HG02678 (cell line): ENCODE measurements at regions not wholly inside any gene's neighbourhood (a gene's known extent, or its start where the extent isn't known, plus 50 kb on each side); places are given as distances from the start of the nearest gene placed in this dataset.
"Not testable (repeated sequence)": the region's sequence is repeated elsewhere in the genome, so short reads cannot be mapped to it uniquely, and the experiment has no call there.

Experiments
- ATAC-seq: cut with Tn5 transposase; IDR thresholded peaks from one replicate; pipeline ENCODE4 v1.9.1; 2021; ENCODE audit warnings: mild to moderate bottlenecking, moderate library complexity; ENCODE audit not compliant: unreplicated experiment

DNA sequence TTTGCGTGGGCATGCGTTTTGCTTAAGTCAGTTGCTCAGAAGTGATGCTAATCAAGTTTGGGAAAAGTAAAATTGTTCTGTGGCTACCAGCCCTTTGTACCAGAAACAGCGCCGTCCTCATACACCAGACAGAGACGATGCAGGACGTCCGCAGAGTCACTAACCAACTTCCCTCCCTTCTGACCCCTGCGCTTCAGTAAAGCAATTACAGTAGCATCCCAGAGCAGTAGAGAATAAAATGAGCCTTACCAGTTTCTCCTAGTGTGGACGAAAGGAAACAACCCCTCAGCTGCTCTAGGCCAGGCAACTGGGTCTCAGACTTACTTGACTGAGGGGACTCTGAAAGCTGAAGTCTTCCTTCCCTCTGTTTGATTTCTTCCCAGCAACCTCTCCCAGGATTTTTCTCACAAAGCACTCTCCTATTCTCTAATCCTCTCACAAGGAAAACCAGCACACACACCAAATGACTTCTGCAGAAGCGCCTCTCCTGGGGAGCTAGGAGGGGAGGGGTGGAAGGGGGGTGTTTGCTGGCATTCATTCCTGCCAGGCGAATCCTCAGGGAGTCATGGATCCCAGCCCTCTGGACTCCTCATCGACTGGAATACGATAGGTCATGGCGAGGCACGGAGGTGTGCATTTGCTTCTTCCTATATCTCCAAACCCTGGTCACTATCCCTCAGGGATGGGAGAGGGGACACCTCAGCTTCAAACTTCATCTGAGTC, 56.0 kb upstream of the MID1 start:
- no peak for ATAC-seq

DNA sequence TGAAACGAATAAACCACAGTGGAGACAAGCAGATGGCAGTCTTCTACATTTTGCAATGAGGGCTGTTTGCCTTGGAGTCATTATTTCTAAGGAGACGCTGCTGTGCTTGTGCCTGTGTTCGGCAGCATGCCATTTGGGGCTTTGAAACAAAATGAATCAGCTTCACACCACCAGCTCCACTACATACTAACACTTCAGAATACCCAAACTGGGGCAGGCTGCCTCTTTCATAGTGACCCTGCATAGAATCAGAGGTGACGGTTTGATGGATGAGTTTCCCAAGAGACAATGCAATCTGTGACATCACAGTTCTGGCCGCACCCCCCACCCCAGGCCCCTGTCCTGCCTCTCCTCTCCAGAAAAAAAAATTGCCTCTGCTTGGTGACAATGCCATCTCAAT, 57.1 kb upstream of the MID1 start:
- no peak for ATAC-seq

DNA sequence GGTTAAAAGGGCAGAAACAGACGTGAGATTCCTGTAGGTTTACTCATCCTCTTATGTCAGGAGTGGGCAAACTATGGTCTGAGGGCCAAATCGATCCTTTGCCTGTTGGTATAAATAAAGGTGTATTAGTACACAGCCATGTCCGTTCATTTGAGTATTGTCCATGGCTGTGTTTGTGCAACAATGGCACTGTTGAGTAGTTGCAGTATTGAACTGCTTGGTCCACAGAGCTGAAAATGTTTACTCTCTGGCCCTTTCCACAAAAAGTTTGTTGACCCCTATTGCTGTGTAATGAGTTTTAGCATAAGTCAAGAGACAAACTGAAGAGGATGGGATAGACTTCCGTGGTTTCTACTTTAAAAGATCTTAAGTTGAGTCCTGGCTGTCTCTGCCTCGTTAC, 59.0 kb upstream of the MID1 start:
- no peak for ATAC-seq

DNA sequence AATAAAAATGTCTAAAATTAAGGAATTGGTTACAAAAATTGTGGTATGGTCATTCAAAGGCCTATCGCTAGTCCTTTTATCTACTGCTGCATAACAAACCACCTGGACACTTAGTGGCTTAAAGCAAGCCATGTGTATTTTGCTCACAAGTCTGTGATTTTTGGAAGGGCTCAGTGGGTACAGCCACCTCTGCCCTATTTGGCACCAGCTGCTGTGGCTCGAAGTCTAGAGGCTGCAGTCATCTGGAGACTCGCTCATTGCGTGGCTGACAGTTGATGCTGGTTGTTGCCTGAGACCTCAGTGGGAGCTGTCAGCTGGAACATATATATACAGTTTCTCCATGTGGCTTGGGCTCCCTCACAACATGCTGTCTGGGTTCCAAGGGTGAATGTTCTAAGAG, 60.8 kb upstream of the MID1 start:
- ATAC-seq = no peak

DNA sequence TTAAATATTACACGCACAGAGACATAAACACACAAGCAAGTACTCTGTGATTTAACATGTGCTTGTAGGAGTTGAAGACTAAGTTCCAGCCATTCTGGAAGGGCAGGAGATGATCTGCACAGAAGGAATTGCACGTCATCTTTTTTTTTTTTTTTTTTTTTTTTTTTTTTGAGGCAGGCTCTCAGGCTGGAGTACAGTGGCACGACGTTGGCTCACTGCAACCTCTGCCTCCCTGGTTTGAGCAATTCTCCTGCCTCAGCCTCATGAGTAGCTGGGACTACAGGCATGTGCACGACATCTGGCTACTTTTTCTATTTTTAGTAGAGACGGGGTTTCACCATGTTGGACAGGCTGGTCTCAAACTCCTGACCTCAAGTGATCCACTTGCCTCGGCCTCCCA, 63.2 kb upstream of the MID1 start:
- not testable (repeated sequence) for ATAC-seq

DNA sequence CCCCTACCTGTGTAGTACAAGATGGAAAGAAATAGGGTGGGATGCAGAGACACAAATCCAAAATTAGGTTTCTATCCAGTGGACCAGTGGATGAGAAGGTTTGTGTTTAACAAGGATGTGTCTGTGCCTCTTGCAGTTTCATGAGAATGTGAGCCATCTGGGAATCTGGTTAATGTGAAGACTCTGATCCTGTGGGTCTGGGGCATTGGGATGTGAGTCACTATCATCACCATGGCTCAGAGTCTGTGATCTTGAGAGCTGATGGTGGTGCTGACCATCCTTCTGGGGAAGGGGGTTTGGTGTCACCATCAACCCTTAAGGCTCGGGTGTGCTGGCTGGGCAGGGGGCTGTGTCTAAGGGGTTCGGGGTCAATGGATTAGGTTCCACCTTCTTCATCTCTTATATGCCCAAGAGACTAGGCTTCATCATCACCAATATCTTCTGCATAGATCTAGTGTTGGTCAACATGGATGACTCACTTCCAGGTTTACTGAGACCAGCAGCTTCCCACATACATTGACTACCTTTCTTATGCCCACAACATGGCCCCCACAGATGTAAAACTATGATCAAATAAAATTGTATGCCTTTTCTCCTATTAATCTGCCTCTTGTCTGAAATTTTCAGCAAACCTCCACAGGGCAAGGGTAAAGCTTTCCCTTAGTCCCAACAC, 65.7 kb upstream of the MID1 start:
- ATAC-seq = no peak

DNA sequence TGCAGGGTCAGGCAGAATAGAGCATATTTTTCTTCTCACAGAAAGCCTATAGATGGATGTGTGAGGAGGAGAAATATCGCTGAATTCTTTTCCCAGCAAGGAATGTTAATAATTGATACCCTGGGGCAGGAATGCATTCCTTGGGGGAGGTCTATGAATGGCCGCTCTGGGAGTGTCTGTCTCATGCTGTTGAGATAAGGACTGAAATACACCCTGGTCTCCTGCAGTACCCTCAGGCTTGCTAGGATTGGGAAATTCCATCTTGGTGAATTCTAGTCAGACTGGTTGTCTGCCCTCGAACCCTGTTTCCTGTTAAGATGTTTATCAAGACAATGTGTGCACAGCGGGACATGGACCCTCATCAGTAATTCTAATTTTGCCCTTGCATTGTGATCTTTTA, 71.4 kb upstream of the MID1 start:
- ATAC-seq = not testable (repeated sequence)

DNA sequence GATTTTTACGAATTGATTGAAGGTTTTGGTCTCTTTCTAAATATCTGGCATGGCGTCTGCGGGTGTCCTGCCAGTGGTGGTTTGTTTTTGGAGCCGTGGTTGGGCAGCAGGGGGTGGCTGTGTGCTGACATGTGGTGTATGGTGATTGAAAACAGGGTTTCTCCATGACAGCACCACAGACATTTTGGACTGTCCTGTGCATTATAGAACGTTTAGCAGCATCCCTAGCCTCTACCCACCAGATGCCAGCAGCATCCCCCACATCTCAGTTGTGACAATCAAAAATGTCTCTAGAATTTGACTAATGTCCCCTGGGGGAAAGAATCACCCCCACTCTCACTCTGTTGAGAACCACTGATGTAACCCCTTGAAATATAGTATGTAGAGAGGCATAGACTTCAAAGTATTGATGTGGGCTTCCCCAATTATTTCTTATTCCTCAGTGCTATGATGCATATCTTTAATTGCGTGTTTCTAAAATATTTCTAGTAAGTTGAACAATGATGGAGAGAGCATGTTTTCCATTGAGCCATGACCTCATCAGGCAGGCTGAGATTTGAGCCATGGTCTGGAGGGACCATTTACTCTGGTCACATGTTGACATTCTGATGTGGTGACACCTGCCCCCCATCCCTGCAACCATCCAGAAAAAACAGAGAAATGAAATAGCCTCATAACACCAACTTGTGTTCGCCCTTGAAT, 77.4 kb upstream of the MID1 start:
- no peak for ATAC-seq

DNA sequence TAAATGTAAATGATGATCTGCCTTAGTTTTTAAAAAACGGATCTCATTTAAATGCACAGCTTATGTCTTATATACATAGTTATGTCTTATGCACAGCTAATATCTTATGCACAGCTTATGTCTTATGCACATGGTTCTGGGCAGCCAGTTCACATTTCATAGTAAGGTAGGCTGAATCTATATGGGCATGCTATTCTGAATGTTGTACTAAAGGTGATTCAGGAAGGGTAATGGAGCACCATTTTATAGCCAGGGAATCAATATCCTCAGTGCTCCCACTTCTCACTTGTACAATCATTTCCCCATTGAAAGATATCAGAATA, 77.9 kb upstream of the MID1 start:
- no peak for ATAC-seq

DNA sequence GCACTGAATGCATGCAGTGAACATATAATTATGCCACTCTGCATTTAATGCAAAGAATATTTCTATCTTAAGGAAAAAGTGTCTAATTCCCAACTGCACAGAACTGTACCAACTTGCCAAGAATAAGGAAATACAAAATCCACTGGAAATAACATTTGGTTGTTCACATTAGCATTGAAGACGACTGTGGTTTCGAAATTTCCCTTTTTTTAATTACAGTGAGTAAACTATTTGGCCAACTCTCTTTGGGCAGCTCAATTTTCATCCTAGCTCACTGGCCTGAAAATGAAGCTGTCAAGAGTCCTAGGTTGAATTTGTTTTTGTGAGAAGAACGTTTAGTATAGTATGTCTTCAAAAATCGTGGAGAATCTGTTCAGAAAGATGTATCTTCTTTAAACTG, 81.6 kb upstream of the MID1 start:
- no peak for ATAC-seq

DNA sequence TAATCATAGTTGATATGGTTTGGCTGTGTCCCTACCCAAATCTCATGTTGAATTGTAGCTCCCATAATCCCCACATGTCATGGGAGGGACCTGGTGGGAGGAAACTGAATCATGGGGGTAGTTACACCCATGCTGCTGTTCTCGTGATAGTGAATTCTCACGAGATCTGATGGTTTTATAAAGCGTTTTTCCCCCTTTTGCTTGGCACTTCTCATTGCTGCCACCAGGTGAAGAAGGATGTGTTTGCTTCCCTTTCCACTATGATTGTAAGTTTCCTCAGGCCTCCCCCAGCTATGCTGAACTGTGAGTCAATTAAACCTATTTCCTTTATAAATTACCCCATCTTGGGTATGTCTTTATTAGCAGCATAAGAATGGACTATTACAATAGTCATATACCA, 86.0 kb upstream of the MID1 start:
- not testable (repeated sequence) for ATAC-seq

DNA sequence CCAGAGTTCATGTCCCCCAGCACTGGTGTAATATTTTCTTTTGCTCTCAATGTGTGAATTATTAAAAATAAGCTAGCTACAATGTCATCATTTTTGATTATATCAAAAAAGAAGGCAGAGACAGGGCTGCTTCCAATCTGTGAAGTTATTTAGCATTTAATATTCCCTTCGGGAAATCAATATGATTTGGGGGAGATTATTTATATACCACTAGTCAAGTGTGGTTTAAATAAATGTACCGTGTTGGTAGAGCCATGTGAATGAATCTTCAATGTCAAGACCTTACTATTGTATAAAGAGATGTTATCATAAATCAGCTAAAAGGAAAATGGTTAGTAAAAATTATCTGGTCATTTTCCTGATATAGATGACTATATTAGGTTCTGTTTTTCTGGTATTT, 87.4 kb upstream of the MID1 start:
- ATAC-seq = no peak

DNA sequence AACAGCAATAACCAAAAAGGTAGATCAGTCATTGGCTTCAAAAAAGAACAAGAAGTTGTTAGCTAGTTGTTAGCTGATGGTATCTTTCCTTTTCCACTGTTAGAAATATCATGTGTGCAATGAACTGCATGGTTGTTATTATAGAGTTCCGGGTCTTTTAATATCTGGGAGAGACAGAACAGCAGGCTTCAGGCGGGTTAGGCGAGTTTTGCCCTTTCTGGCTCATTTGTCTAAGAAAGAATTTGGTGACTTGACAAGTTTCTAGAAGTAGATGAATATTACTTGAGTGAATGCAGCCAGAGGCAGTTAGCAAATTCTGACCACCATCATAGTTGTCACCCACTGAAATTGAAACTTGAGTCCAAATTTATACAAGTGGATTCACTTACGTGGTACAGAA, 88.9 kb upstream of the MID1 start:
- ATAC-seq = no peak

DNA sequence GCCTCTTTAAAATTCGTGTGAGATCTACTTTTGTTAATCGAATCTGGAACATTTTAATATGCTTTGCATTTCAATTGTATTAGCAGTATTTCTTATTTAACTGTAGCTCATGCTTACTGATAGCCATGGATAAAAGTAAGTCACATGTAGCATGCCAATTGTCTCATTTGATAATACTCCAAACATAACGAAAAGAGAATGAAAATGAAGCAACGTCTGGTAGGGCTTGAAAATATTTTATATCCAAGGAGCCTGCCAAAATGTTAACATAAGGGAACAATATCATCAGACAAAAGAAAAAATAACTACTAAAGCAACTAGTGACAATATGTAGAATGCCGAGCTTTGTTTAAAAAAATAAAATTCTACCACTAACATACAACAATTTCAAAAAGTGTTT, 94.1 kb upstream of the MID1 start:
- ATAC-seq = no peak

DNA sequence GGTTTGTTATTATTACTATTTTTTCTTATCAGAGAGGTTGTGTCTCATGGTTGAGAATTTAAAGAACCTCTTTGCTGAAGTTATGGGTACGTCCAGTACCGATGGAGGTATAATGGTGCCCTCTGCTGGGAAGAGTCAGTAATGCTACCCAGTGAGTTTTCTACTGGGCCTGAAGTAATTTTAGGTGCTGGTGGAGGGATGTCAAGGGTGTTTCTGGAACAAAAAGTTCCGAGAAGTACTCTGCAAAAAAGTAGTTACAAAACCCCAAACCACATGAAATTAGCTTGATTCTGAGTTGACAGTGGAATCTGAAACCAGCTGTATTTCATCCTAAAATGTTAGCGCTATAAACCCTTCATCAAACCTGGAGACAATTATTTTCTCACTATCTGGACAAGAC, 102.5 kb upstream of the MID1 start:
- no peak for ATAC-seq

DNA sequence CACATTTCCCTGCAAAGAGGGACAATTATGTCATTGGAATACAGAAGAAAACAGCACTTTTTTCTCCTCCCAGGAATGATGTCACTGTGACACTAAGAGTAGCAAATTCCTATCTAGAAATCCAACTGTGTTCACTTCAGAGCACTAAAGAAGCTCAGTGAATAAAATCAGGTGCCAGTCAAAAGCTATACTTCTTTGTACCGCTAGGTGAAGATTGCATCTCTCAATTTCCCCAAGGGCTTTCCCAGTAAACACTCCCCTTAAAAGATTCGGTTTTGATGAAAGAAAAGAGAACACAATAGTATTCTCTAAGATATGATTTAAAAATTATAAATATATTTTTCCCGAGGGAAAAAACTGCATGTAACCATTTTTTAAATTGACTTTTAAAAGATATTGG, 104.7 kb upstream of the MID1 start:
- ATAC-seq = no peak

DNA sequence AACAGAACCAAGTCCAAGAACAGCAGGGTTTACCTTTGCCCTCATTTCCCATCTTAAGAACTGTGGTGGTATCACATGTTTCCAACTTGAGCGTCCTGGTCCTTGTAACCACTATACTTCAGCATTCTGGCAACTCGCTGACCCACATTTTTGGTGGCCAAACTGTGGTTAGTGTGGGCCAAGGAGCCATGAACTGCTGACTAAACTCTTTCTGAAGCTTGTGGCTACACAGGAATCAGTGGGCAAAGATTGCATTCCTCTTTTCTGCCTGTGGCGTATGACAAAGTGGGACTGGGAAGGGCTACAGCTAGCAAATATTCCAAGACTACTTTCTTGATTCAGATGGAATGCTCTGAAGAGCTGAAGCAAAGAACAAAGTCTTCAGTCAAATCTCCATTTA, 106.3 kb upstream of the MID1 start:
- ATAC-seq = no peak

DNA sequence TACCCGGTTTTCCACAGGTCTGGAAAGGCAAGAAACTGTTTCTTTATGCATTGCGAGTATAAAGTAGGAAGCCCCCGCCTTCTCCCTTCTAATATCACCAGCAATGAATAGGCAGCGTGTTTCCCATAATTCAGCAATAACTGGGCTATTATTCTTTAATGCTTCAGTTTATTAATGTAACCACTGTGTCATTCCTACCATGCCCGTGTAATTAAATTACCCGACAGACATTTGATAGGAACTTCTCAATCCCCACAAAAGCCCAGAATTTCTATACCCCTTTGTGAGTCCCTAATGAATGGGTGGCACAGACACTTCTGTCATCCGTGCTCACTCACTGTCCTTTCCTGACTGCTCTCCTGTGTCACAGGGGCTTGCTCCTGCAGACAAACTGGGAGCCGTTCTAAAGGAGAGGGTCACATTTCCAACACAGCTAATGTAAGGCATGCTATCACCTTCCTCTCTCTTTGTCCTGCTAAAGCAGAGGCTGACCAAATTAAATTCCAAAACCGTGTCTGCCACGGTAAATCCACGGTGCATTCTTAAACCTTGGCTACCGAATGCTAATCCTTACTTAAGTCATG, 108.5 kb upstream of the MID1 start:
- no peak for ATAC-seq

DNA sequence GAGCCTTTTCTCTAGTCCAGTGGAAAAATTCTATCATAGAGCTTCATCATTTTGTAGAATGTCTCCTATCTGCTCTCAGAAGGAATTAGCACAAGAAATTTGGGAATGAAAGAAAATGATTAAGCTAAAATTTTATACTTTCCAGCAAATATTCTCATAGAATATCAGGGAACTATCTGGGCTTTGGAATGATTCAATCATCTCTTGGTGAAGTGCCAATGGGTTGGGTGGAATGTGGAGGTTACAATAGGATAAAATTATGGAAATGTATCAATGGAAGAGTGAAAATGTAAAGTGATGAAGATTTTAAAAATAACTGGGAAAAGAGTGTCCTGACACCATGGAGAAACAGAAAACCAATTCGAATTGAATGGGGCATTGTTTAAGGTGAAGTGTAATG, 119.0 kb upstream of the MID1 start:
- ATAC-seq = no peak

DNA sequence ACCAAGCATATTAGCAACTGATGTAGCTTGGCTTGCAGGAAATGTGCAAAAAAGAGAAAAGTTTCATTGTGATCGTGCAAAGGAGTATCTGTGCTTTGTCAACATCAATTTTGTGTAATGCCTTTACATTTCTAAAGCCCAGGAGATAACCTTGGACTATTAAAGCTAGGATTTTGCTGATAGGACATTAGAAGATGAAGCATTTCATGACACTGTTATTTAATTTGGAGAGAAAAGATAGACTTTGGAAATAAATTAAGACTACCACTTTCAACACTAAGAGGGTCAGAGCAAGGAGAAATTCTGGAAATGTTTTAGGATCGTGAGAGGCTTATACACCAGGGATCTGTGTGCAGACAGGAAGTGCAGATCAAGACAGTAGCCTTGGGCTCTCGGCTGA, 120.6 kb upstream of the MID1 start:
- no peak for ATAC-seq

DNA sequence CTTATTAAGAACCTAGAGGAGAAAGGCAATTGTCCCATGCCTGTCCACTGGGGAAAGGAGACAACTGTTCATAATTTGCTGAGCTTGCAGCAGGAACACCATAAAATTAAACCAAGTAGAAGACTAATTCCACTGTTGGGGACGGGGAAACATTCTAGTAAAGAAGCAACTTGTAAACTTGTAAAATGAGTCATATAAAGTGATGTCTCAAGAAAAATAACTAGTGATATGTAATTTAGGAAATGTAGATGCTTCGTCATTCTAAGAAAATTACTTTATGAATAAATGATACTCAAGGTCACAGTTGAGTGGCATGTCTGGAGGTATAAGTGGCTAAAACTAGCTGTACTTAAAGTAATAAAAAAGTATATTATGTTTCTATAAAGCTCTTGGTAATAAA, 121.2 kb upstream of the MID1 start:
- ATAC-seq = no peak

DNA sequence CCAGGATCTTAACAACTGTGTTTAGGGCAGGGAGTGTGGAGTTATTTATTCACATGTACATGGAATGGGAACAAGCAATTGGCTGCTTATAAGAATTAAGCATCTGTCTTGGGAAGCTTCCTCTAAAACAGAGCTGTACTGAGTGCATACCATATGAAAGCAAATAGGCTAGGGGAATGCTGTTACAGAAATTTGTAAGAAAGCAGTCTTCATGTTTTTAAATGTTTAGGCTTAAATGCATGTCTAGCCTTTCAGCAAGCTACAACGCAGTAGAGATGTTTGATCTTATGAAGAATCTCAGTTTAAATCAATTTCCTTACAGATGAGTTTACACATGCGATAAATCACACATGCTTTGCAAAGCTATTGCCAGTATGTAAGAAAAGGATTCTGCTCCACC, 123.1 kb upstream of the MID1 start:
- ATAC-seq = no peak
